ENCODE measurements at regions not wholly inside any gene's neighbourhood (a gene's known extent, or its start where the extent isn't known, plus 50 kb on each side); places are given as distances from the start of the nearest gene placed in this dataset.

DNA sequence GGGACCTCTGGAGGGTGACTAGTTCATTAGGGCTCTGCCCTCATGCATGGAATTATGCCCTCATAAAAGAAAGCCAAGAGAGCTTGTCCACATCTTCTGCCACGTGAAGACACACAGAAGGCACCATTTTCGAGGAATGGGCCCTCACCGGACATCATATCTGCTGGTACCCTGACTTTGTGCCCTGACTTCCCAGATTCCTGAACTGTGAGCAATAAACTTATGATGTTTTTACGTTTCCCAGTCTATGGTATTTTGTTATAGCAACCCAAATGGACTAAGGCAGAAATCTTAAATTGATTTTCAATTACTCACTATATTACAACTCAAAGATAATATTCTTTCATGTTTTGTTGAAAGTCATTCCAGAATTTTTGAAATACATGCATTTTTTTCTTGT, 163.8 kb upstream of the PAPPA start:
- Mint-ChIP-seq H3K4me1 (ENCODE audit: low read depth, unreplicated experiment) (no peaks in the 10 kb centered on the region), H3K27ac (ENCODE audit: unreplicated experiment) (no peak overlapping the region), H3K27me3 (ENCODE audit: unreplicated experiment) (no peaks in the 10 kb centered on the region), H3K9me3 (ENCODE audit: unreplicated experiment) (no peaks in the 10 kb centered on the region), H3K4me3 (ENCODE audit: unreplicated experiment) (no peak overlapping the region), H3K36me3 (ENCODE audit: unreplicated experiment) (no peaks in the 10 kb centered on the region)
- DNase-seq, result no peak
- TF ChIP-seq, protein P1, sequence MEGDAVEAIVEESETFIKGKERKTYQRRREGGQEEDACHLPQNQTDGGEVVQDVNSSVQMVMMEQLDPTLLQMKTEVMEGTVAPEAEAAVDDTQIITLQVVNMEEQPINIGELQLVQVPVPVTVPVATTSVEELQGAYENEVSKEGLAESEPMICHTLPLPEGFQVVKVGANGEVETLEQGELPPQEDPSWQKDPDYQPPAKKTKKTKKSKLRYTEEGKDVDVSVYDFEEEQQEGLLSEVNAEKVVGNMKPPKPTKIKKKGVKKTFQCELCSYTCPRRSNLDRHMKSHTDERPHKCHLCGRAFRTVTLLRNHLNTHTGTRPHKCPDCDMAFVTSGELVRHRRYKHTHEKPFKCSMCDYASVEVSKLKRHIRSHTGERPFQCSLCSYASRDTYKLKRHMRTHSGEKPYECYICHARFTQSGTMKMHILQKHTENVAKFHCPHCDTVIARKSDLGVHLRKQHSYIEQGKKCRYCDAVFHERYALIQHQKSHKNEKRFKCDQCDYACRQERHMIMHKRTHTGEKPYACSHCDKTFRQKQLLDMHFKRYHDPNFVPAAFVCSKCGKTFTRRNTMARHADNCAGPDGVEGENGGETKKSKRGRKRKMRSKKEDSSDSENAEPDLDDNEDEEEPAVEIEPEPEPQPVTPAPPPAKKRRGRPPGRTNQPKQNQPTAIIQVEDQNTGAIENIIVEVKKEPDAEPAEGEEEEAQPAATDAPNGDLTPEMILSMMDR (IDR thresholded peaks at IDR 0.05; ENCODE audit: partially characterized antibody, unreplicated experiment), result no peak

DNA sequence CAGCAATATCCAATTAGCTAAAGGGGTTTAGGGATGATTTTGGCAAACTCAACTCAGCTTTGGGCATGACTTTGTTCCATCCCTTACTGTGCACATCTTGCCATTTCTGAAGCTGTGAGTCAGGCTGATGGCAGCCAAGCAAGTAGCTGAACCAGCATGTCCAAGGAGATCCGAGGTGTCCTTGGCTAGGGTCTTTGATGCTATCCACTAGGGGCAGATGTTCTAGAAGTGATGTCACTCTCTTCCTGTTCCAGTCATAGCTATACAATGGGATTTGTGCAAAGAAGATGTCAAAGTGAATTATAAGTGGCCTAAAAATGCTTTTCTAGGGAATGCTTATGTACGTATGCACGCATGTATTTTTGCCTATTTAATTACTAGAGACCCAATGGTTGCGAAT, 160.8 kb upstream of the PAPPA start:
- Mint-ChIP-seq H3K36me3 (ENCODE audit: unreplicated experiment) (no peaks in the 10 kb centered on the region), H3K4me1 (ENCODE audit: low read depth, unreplicated experiment) (no peaks in the 10 kb centered on the region), H3K27me3 (ENCODE audit: unreplicated experiment) (no peaks in the 10 kb centered on the region), H3K4me3 (ENCODE audit: unreplicated experiment) (no peak overlapping the region), H3K9me3 (ENCODE audit: unreplicated experiment) (no peaks in the 10 kb centered on the region), H3K27ac (ENCODE audit: unreplicated experiment) (no peak overlapping the region)
- TF ChIP-seq, protein P1 (IDR thresholded peaks at IDR 0.05; ENCODE audit: partially characterized antibody, unreplicated experiment), result no peak
- DNase-seq, result no peak

DNA sequence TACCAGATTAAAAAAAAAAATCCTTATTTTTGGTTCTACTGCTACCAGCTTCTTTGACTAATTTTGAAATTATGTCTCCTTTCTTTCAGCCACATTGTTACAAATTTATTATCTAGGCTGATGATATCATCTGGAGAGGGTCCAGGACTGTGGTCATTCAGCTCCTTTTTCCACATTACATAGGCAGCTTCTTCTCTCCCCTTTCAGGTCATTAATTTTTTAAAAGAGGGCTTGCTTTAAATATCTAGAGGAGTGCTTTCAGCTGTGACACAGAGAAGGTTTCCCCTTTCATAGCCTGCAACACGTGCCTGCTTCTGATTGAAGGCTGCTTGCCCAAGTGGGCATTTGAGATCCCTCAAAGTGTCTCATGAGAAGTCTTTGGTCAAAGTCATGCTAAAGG, 155.7 kb upstream of the PAPPA start:
- Mint-ChIP-seq H3K27me3 (ENCODE audit: unreplicated experiment) (no peaks in the 10 kb centered on the region), H3K4me1 (ENCODE audit: low read depth, unreplicated experiment) (no peaks in the 10 kb centered on the region), H3K4me3 (ENCODE audit: unreplicated experiment) (no peak overlapping the region), H3K9me3 (ENCODE audit: unreplicated experiment) (no peaks in the 10 kb centered on the region), H3K36me3 (ENCODE audit: unreplicated experiment) (no peaks in the 10 kb centered on the region), H3K27ac (ENCODE audit: unreplicated experiment) (no peak overlapping the region)
- DNase-seq, result no peak
- TF ChIP-seq, protein P1 (IDR thresholded peaks at IDR 0.05; ENCODE audit: partially characterized antibody, unreplicated experiment), result no peak

DNA sequence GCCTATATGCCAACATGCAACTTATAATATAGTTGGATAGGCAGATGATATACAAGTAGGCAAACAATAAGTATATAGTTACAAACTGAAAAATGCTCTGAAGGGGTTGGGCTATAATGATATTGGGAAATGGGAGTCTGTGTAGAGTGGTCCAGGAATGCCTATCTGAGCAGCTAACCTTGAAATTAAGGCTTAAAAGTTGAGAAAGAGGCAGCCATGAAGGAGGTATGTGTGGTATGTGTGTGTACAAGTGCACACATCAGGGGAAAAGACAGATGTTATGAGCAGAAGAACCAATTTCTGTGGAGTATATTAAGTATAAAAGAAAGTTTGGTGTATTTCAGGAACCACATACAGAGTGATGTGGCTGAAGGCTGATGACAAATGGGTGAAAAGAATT, 154.9 kb upstream of the PAPPA start:
- no peak for DNase-seq
- H3K27me3 Mint-ChIP-seq (ENCODE audit: unreplicated experiment), result no peaks in the 10 kb centered on the region
- no peaks in the 10 kb centered on the region for H3K9me3 Mint-ChIP-seq (ENCODE audit: unreplicated experiment)
- TF ChIP-seq, protein P1 (IDR thresholded peaks at IDR 0.05; ENCODE audit: partially characterized antibody, unreplicated experiment), result no peak
- no peak overlapping the region for H3K4me3 Mint-ChIP-seq (ENCODE audit: unreplicated experiment)
- H3K4me1 Mint-ChIP-seq (ENCODE audit: low read depth, unreplicated experiment), result no peaks in the 10 kb centered on the region
- H3K36me3 Mint-ChIP-seq (ENCODE audit: unreplicated experiment), result no peaks in the 10 kb centered on the region
- H3K27ac Mint-ChIP-seq (ENCODE audit: unreplicated experiment), result no peak overlapping the region

DNA sequence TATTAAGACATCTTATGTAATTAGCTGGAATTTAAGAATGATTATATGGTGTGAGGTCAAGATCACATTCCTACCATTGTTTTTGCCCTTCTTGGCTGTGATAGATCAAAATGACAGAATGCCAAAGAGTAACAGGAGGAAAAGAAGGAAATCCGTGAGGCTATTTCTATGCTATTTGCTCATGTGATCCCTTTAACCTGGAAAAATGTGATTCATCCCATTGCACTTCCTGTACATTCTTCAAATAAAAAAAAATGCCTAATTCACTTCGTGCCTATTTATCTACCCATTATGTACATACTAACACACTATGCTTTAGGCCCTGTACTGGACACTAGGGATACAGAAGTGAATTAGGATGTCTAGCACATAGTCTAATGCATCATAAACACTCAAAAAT, 154.1 kb upstream of the PAPPA start:
- Mint-ChIP-seq H3K4me1 (ENCODE audit: low read depth, unreplicated experiment) (no peaks in the 10 kb centered on the region), H3K4me3 (ENCODE audit: unreplicated experiment) (no peak overlapping the region), H3K36me3 (ENCODE audit: unreplicated experiment) (no peaks in the 10 kb centered on the region), H3K27me3 (ENCODE audit: unreplicated experiment) (peaks cover 2% of the 10 kb centered on the region), H3K9me3 (ENCODE audit: unreplicated experiment) (peaks cover 1% of the 10 kb centered on the region), H3K27ac (ENCODE audit: unreplicated experiment) (no peak overlapping the region)
- TF ChIP-seq, protein P1 (IDR thresholded peaks at IDR 0.05; ENCODE audit: partially characterized antibody, unreplicated experiment), result no peak
- DNase-seq, result no peak

All from glutamatergic neuron (in vitro differentiated cells).